LNCaP clone FGC (cell line): ENCODE measurements at regions not wholly inside any gene's neighbourhood (a gene's known extent, or its start where the extent isn't known, plus 50 kb on each side); places are given as distances from the start of the nearest gene placed in this dataset.

ENCODE experiments used
- DNase-seq: peaks from one replicate; pipeline ENCODE4 v3.0.0-alpha.2; 2011; ENCODE audit warnings: low read depth
- H3K4me3 ChIP-seq: 2 replicates; pipeline ENCODE4 v1.5.1; 2011; ENCODE audit warnings: mild to moderate bottlenecking, low read depth, low read length, control low read depth
- CTCF ChIP-seq: IDR thresholded peaks from 2 replicates; pipeline ENCODE4 v1.5.1; 2012; ENCODE audit warnings: mild to moderate bottlenecking; ENCODE audit not compliant: control insufficient read depth, insufficient read depth; ENCODE audit errors: extremely low read depth

- TF ChIP-seq CTCF: no peak
- DNase-seq: no peak
- H3K4me3 ChIP-seq: no peak overlapping the region
Measured at GRCh38 chr19:30084390-30084819, 142.4 kb downstream of the URI1 start.

GRCh38 chr19:30085394-30085793, 143.4 kb downstream of the URI1 start:
- no peak for DNase-seq
- TF ChIP-seq CTCF: no peak
- no peak overlapping the region for H3K4me3 ChIP-seq

GRCh38 chr19:30086220-30086619, 144.2 kb downstream of the URI1 start:
- no peak for TF ChIP-seq CTCF
- H3K4me3 ChIP-seq: no peak overlapping the region
- DNase-seq: no peak

- TF ChIP-seq CTCF: no peak
- DNase-seq: no peak
- H3K4me3 ChIP-seq: no peak overlapping the region
Measured at GRCh38 chr19:30086916-30087315, 144.9 kb downstream of the URI1 start.

GRCh38 chr19:30087381-30088138, 145.5 kb downstream of the URI1 start:
- no peak overlapping the region for H3K4me3 ChIP-seq
- no peak for TF ChIP-seq CTCF
- DNase-seq: no peak

- no peak overlapping the region for H3K4me3 ChIP-seq
- no peak for TF ChIP-seq CTCF
- no peak for DNase-seq
Measured at GRCh38 chr19:30088567-30088966, 146.5 kb downstream of the URI1 start.
